ENCODE measurements at regions not wholly inside any gene's neighbourhood (a gene's known extent, or its start where the extent isn't known, plus 50 kb on each side); places are given as distances from the start of the nearest gene placed in this dataset.

DNA sequence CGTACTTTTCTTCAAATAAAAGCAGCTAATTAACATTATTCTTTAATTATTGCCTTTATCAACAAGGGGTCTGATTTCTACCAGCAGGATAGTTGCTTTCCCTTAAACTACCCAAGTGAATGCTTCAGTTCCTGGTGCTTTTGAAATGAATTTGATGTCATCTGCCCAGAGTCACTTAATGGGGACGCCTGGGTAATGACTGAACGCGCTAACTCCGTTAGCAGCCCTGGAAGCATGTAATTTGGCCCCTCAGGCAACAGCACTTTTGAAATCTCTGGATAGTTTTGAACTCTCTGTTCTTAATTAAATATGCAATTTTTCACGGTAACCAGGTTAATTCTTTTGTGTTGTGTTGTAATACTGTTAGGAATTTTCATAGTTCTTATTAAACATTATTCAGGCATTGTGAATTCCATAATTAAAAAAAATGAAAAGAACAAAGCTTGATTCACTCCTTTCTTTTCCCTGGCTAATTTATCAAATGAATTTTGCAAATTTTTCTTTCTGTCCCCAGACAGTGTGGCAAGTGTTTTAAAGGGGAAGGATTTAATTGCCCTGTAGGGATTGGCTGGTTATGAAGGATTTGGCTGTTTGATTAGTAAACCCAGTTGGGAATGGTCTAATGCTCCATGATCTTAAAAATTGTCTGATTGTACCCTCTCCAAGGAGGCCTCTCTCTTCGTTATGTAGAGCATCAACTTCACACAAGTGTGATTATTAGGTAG, 137.5 kb upstream of the MYL2 start:
- WGBS, 2 donors = 86 to 91% methylated on average over 7 of the region's 7 CpGs
- no peak for ATAC-seq (ENCODE audit: insufficient read depth, low FRiP score)
- Histone ChIP-seq H3K4me3 (no peak overlapping the region), H3K36me3 (ENCODE audit: control insufficient read depth in 4 of 4, insufficient read depth in 4 of 4, low read length in 4 of 4) (no peaks in the 10 kb centered on the region), H3K27me3 (ENCODE audit: control insufficient read depth in 3 of 3, insufficient read depth in 3 of 3, low read length in 2 of 3) (no peaks in the 10 kb centered on the region), H3K9ac (ENCODE audit: insufficient read depth in 1 of 2, low read length in 2 of 2) (no peak overlapping the region), H3K9me3 (ENCODE audit: control insufficient read depth in 4 of 4, insufficient read depth in 3 of 4, low read length in 3 of 4) (peaks cover 0 to 10% (median 0%) of the 10 kb centered on the region in 4 donors), H3K27ac (ENCODE audit: low read depth in 1 of 2, low read length in 1 of 2) (peak overlapping the region in 1 of 2 donors; percentile 28), H3K4me1 (ENCODE audit: control insufficient read depth in 5 of 5, insufficient read depth in 5 of 5, low read length in 5 of 5) (peaks cover 0 to 3% (median 0%) of the 10 kb centered on the region in 5 donors)
- TF ChIP-seq, protein P1, sequence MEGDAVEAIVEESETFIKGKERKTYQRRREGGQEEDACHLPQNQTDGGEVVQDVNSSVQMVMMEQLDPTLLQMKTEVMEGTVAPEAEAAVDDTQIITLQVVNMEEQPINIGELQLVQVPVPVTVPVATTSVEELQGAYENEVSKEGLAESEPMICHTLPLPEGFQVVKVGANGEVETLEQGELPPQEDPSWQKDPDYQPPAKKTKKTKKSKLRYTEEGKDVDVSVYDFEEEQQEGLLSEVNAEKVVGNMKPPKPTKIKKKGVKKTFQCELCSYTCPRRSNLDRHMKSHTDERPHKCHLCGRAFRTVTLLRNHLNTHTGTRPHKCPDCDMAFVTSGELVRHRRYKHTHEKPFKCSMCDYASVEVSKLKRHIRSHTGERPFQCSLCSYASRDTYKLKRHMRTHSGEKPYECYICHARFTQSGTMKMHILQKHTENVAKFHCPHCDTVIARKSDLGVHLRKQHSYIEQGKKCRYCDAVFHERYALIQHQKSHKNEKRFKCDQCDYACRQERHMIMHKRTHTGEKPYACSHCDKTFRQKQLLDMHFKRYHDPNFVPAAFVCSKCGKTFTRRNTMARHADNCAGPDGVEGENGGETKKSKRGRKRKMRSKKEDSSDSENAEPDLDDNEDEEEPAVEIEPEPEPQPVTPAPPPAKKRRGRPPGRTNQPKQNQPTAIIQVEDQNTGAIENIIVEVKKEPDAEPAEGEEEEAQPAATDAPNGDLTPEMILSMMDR (IDR thresholded peaks at IDR 0.05; ENCODE audit: control extremely low read depth, extremely low read depth) = no peak
- DNase-seq = no peak

- ATAC-seq (ENCODE audit: insufficient read depth, low FRiP score) = no peak
- peak; percentile 28 to 63 (median 46) for DNase-seq
- Histone ChIP-seq H3K9me3 (ENCODE audit: control insufficient read depth in 4 of 4, insufficient read depth in 3 of 4, low read length in 3 of 4) (peaks cover 0 to 13% (median 0%) of the 10 kb centered on the region in 4 donors), H3K9ac (ENCODE audit: insufficient read depth in 1 of 2, low read length in 2 of 2) (no peak overlapping the region), H3K36me3 (ENCODE audit: control insufficient read depth in 4 of 4, insufficient read depth in 4 of 4, low read length in 4 of 4) (no peaks in the 10 kb centered on the region), H3K27me3 (ENCODE audit: control insufficient read depth in 3 of 3, insufficient read depth in 3 of 3, low read length in 2 of 3) (no peaks in the 10 kb centered on the region), H3K4me3 (no peak overlapping the region), H3K27ac (ENCODE audit: low read depth in 1 of 2, low read length in 1 of 2) (peak overlapping the region in 1 of 2 donors; percentile 66), H3K4me1 (ENCODE audit: control insufficient read depth in 5 of 5, insufficient read depth in 5 of 5, low read length in 5 of 5) (peaks cover 0 to 3% (median 0%) of the 10 kb centered on the region in 5 donors)
- TF ChIP-seq, protein P1 (IDR thresholded peaks at IDR 0.05; ENCODE audit: control extremely low read depth, extremely low read depth) = no peak
- WGBS, 2 donors = 53 to 60% methylated on average over 8 of the region's 8 CpGs
Measured at GRCh38 chr12:111056618-111057521, 136.5 kb upstream of the MYL2 start.

- no peak overlapping the region for H3K4me3 ChIP-seq
- WGBS, 2 donors = 84 to 92% methylated on average over 16 to 17 of the region's 17 CpGs
- H3K36me3 ChIP-seq (ENCODE audit: control insufficient read depth in 4 of 4, insufficient read depth in 4 of 4, low read length in 4 of 4) = no peaks in the 10 kb centered on the region
- H3K4me1 ChIP-seq (ENCODE audit: control insufficient read depth in 5 of 5, insufficient read depth in 5 of 5, low read length in 5 of 5) = peaks cover 0 to 3% (median 0%) of the 10 kb centered on the region in 5 donors
- DNase-seq (no peak), ATAC-seq (ENCODE audit: insufficient read depth, low FRiP score) (no peak)
- no peak overlapping the region for H3K9ac ChIP-seq (ENCODE audit: insufficient read depth in 1 of 2, low read length in 2 of 2)
- H3K27me3 ChIP-seq (ENCODE audit: control insufficient read depth in 3 of 3, insufficient read depth in 3 of 3, low read length in 2 of 3) = no peaks in the 10 kb centered on the region
- peaks cover 0 to 16% (median 0%) of the 10 kb centered on the region in 4 donors for H3K9me3 ChIP-seq (ENCODE audit: control insufficient read depth in 4 of 4, insufficient read depth in 3 of 4, low read length in 3 of 4)
- TF ChIP-seq, protein P1 (IDR thresholded peaks at IDR 0.05; ENCODE audit: control extremely low read depth, extremely low read depth) = no peak
- no peak overlapping the region for H3K27ac ChIP-seq (ENCODE audit: low read depth in 1 of 2, low read length in 1 of 2)
Measured at GRCh38 chr12:111055181-111055880, 135.0 kb upstream of the MYL2 start.

Measured in lung (tissue), 11 donors.